Activated naive CD8-positive, alpha-beta T cell treated with anti-CD3 and anti-CD28 coated beads for 36 hours (primary cell): ENCODE measurements at regions not wholly inside any gene's neighbourhood (a gene's known extent, or its start where the extent isn't known, plus 50 kb on each side); places are given as distances from the start of the nearest gene placed in this dataset.
"Not testable (repeated sequence)": the region's sequence is repeated elsewhere in the genome, so short reads cannot be mapped to it uniquely, and the experiment has no call there.

Experiments
- DNase-seq: peaks from one replicate; pipeline ENCODE4 v3.0.0; 2021
- H3K27ac Mint-ChIP-seq: one replicate; pipeline ENCODE4 v1.8.0; 2022; ENCODE audit warnings: mild to moderate bottlenecking, moderate library complexity, mixed read lengths
- H3K27me3 Mint-ChIP-seq: one replicate; pipeline ENCODE4 v1.8.0; 2022; ENCODE audit warnings: mild to moderate bottlenecking, mixed read lengths
- H3K36me3 Mint-ChIP-seq: one replicate; pipeline ENCODE4 v1.8.0; 2021; ENCODE audit warnings: mild to moderate bottlenecking, mixed read lengths
- H3K4me1 Mint-ChIP-seq: one replicate; pipeline ENCODE4 v1.8.0; 2021; ENCODE audit warnings: mixed read lengths
- H3K4me3 Mint-ChIP-seq: one replicate; pipeline ENCODE4 v1.8.0; 2022; ENCODE audit warnings: mild to moderate bottlenecking, moderate library complexity, mixed read lengths
- H3K9me3 Mint-ChIP-seq: one replicate; pipeline ENCODE4 v1.8.0; 2022; ENCODE audit warnings: mixed read lengths

DNA sequence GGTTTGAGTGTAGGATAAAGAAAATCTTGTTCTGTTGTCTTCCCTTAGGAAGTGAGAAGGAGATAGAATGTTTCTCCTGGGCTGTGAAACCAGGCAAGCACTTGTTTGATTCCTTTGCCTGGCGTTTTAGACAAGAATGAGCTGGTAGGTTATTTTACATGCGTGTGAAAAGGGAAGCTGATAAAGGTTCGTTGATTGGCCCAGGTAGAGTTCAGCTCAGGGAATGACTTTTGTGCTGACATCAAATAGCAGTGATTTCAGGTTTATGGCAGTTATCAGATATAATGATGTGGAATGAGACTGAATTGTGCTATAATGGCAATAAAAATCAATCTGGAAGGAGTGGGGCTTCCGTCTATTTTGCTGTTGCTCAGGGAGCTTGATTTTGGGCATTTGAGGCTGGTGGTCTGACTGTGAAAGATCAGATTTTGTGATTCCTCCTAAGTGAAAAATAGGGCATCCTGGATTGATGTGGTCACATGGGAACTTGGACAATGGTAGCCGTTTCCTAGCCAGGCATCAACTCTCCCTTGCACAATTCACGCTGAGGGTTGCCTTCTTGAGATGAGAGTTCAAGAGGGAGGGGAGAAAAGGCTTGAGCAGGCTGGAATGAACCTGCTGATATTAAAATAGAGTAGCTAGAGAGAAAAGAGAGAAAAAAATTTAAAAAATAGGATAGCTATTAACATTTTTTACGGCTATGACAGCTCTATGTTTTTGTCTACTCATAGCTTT lies 388.9 kb downstream of the EDEM1 start:
- H3K36me3 Mint-ChIP-seq: no peaks in the 10 kb centered on the region

DNA sequence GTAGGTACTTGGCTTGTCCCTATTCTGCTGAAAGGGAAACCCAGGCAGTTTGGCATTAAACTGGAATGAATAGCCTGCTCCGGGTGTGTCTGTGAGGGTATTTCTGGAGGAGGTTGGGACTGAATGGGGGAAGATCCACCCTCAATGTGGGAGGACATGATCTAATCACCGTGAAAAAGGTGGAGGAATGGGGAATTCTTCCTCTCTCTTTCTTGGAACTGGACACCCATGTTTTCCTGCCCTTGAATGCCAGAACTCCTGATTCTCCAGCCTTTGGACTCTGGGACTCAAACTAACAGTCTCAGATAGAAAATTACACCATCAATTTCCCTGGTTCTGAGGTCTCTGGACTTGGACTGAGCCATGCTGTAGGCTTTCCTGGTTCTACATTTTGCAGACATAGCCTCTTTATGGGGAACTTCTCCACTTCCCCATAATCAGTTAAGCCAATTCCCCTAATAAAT lies 391.7 kb downstream of the EDEM1 start:
- no peak overlapping the region for H3K4me3 Mint-ChIP-seq
- no peaks in the 10 kb centered on the region for H3K36me3 Mint-ChIP-seq
- DNase-seq: no peak
- no peaks in the 10 kb centered on the region for H3K4me1 Mint-ChIP-seq
- no peaks in the 10 kb centered on the region for H3K27me3 Mint-ChIP-seq
- no peak overlapping the region for H3K27ac Mint-ChIP-seq
- no peaks in the 10 kb centered on the region for H3K9me3 Mint-ChIP-seq

More for the DNA sequence above, 388.9 kb downstream of the EDEM1 start:
- Mint-ChIP-seq H3K4me1 (no peaks in the 10 kb centered on the region), H3K27ac (no peak overlapping the region), H3K4me3 (no peak overlapping the region), H3K9me3 (no peaks in the 10 kb centered on the region), H3K27me3 (no peaks in the 10 kb centered on the region)
- DNase-seq: no peak

DNA sequence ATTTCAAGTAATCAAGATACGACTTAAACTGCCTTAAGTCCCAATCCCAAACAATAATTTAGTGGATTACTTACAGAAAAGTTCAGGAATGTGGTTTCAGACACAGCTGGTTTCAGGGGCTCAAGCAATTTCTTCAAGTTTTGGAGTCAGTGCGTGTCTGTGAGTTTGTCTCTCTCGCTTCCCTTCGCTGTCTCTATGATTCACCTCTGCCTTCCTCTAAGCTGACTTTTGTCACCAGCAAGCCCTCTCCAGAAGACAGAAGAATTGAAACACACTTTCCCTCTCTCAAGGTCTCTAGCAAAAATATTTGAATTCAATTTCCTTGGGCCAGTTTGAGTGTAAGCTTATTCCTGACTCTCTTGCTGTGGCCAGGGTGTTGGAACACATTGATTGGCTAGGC lies 392.4 kb downstream of the EDEM1 start:
- Mint-ChIP-seq H3K27ac (no peak overlapping the region), H3K4me3 (no peak overlapping the region), H3K36me3 (no peaks in the 10 kb centered on the region), H3K27me3 (no peaks in the 10 kb centered on the region), H3K9me3 (no peaks in the 10 kb centered on the region), H3K4me1 (no peaks in the 10 kb centered on the region)
- no peak for DNase-seq

DNA sequence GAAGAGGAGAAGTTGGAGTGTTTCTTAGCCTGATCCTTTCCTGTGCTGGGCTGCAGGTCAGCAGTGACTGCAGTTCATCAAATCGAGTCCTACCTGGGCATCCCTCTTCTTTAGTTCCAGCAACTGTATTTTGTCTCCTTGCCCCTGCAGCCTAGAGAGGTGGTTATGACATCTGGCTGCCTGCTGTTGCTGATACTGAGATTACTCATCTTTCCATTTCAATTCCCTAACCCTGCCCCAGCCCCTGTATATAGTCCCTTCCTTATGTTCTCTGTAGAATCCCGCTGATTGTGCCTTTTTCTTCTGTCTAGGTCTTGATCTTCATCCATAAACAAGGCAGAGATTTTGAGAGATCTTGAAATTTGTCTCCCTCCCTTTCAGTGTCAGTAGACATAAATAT lies 393.3 kb downstream of the EDEM1 start:
- H3K27ac Mint-ChIP-seq: no peak overlapping the region
- DNase-seq: no peak
- no peaks in the 10 kb centered on the region for H3K27me3 Mint-ChIP-seq
- H3K36me3 Mint-ChIP-seq: no peaks in the 10 kb centered on the region
- H3K4me1 Mint-ChIP-seq: no peaks in the 10 kb centered on the region
- no peak overlapping the region for H3K4me3 Mint-ChIP-seq
- no peaks in the 10 kb centered on the region for H3K9me3 Mint-ChIP-seq

DNA sequence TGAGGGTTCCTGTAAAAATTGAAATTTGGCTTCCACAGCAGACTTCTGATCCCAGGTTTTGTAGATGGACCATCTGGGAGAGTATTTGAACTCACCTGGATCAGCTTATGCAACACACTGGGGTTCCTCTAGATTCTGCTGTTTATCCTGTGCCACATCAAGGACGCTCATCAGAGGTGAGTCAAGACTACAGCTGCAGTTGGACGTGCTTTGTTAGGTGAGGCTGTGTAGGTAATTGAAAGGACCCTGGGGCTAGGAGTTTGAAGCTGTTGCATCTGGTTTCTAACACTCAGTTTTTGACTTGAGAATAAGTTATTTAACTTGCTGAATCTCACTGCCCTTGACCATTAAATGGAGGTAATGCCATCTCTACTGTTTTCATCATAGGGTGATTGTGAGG lies 394.2 kb downstream of the EDEM1 start:
- Mint-ChIP-seq H3K4me3 (no peak overlapping the region), H3K36me3 (no peaks in the 10 kb centered on the region), H3K27ac (no peak overlapping the region), H3K4me1 (no peaks in the 10 kb centered on the region), H3K27me3 (no peaks in the 10 kb centered on the region), H3K9me3 (no peaks in the 10 kb centered on the region)
- DNase-seq: no peak

DNA sequence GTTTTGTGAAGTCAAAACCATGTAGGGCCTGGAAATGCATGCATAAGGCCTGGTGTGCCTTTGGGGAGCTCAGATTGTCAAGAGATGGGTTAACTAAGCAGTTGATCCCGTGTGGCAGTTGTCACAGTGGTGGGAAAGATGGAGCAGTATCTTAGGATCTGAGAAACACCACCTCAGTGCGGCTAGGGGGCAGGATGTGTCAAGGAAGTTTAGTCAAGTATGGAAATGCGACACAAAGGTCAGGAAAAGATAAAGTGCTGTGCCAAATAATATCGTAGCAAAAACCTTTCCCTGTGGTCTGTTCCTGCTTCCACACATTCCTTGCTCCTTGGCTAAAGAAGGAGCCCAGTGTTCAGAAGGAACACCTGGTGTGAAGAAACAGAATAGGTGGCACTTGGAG lies 396.4 kb downstream of the EDEM1 start:
- Mint-ChIP-seq H3K4me3 (no peak overlapping the region), H3K4me1 (no peaks in the 10 kb centered on the region), H3K27me3 (no peaks in the 10 kb centered on the region), H3K36me3 (no peaks in the 10 kb centered on the region), H3K9me3 (no peaks in the 10 kb centered on the region), H3K27ac (no peak overlapping the region)
- no peak for DNase-seq

DNA sequence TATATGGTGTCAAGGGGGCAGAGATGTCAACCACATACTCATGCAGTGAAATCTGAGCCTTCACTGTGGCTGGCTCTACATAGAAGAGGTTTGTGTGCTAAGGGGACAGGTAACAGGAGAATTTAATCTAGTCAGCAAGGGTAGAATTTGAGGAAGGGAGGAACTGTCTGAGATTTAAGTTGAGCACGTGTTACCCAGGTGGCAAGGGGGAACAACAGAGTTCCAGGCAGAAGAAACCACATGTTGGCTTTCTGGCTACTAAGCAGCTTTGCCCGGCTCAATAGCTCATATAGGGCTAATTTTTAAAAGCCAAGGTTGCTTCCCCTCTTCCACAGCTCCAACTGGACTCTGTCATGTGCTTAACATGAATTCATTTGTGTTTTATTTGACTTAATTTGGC lies 397.6 kb downstream of the EDEM1 start:
- Mint-ChIP-seq H3K27me3 (no peaks in the 10 kb centered on the region), H3K4me3 (no peak overlapping the region), H3K27ac (no peak overlapping the region), H3K4me1 (no peaks in the 10 kb centered on the region), H3K9me3 (peaks cover 1% of the 10 kb centered on the region), H3K36me3 (no peaks in the 10 kb centered on the region)
- DNase-seq: no peak

DNA sequence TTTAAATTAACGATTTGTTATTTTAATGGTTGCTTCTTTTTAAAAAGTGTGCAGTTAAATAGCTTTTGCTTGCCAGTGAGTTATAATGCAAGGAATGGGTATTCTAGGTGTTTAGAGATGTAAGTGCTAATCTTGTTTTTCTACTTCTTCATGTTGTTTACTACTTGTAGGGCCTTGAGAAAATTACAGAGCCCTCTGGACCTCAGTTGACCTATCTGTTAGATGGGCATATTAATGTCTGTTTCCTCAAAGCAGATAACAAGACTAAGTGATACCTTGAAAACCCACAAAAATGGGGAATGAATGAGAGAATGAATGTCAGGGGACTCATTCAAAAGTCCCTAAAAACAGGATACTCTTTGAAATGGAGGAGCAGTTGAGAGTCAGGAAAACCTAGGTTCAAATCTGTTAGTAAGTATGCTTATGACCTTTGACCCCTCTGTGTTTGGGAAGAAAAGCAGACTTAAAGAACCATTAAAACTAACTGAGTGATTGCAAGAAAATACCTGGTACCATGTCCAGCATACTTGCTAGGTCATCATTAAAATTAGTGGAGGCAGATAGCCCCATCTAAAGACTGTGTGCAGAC lies 419.5 kb downstream of the EDEM1 start:
- H3K27ac Mint-ChIP-seq: no peak overlapping the region
- peaks cover 14% of the 10 kb centered on the region for H3K9me3 Mint-ChIP-seq
- no peak for DNase-seq
- H3K4me3 Mint-ChIP-seq: no peak overlapping the region
- peaks cover 2% of the 10 kb centered on the region for H3K36me3 Mint-ChIP-seq
- H3K27me3 Mint-ChIP-seq: no peaks in the 10 kb centered on the region
- H3K4me1 Mint-ChIP-seq: no peaks in the 10 kb centered on the region

DNA sequence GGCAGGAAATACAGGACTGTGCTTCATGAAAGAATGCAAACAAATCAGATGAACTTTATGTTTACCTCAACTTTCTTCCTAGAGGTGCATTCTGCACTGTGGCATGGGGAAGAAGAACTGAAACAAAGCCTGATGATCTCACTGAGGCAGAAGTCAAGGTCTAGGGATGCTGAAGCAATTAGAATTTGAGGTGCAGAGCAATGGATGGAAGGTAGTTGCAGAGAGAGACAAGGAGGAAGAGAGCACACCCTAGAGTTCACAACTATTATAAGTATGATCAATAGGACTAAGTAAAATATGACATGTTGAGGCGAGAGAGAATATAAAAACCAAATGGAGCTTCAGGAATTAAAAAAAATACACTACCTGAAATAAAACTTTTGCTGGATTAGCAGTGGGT lies 420.1 kb downstream of the EDEM1 start:
- Mint-ChIP-seq H3K4me3 (no peak overlapping the region), H3K27ac (no peak overlapping the region), H3K36me3 (no peaks in the 10 kb centered on the region), H3K27me3 (no peaks in the 10 kb centered on the region), H3K4me1 (no peaks in the 10 kb centered on the region), H3K9me3 (peaks cover 8% of the 10 kb centered on the region)
- DNase-seq: no peak

DNA sequence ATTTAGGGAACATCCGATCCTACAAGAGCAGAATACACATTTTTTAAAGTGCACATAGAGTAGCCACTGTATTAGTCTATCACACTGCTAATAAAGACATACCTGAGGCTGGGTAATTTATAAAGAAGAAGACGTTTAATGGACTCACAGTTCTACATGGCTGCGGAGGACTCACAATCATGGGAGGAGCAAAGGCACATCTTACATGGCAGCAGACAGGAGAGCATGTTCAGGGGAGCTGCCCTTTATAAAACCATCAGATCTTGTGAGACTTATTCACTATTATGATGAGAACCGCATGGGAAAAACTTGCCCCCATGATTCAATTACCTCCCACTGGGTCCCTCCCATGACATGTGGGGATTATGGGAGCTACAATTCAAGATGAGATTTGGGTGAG lies 421.5 kb downstream of the EDEM1 start:
- not testable (repeated sequence) for H3K36me3 Mint-ChIP-seq, DNase-seq, H3K27ac Mint-ChIP-seq, H3K9me3 Mint-ChIP-seq, H3K4me1 Mint-ChIP-seq, H3K4me3 Mint-ChIP-seq, H3K27me3 Mint-ChIP-seq

DNA sequence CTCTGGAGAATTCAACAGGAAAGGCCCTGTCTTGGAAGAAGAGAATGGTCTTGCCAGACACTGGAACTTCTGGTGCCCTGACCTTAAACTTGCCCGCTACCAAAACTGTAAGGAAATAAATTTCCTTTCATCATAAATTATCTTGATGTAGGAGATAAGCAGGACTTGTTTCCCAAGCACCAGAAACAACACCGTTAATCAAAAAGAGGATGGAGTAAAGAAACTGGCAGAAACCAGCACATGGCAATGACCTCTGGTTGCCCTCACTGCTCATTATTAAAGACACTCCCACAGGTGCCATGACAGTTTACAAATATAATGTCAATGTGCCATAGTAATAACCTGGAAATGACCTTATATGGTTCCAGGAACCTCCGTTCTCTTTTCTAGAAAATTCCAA lies 426.1 kb downstream of the EDEM1 start:
- Mint-ChIP-seq H3K9me3 (no peaks in the 10 kb centered on the region), H3K4me1 (no peaks in the 10 kb centered on the region), H3K4me3 (no peak overlapping the region), H3K27ac (no peak overlapping the region), H3K27me3 (no peaks in the 10 kb centered on the region), H3K36me3 (no peaks in the 10 kb centered on the region)
- no peak for DNase-seq

DNA sequence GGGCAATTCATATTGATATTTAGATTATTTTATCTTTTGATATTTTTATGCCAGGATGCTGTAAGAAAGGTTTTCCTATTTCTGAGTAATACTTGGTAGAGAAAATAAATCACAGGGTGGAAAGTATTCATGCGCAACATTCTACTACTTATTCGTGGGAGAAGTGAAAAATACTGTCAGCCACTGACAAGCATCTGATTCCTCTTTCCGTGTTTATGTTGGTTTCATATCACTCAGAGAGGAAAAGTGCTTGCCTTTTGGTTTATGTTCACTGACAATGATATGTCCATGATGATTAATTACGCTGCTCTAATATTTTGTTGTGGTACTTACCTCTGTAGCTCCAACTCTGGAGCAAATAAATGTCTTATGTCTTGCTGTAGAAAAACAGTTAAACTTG lies 429.4 kb downstream of the EDEM1 start:
- Mint-ChIP-seq H3K27ac (no peak overlapping the region), H3K4me1 (no peaks in the 10 kb centered on the region), H3K27me3 (no peaks in the 10 kb centered on the region), H3K4me3 (no peak overlapping the region), H3K36me3 (no peaks in the 10 kb centered on the region), H3K9me3 (no peaks in the 10 kb centered on the region)
- no peak for DNase-seq

DNA sequence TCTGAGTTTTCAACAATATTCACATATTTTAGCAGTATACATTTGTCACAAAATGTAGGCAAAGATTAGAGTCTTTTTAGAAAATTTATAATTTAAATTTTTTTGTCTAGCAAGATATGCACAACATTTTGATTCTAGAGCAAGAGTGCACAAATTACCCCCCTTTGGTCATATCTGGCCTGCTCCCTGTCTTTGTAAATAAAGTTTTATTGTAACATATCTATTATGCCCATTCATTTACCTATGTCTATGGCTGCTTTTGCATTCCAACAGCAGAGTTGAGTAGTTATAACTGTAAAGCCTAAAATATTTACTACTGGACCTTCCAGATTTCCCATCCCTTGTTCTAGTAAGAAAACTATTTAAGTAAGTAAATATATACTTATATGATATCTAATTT lies 430.7 kb downstream of the EDEM1 start:
- DNase-seq: no peak
- H3K27ac Mint-ChIP-seq: no peak overlapping the region
- no peaks in the 10 kb centered on the region for H3K4me1 Mint-ChIP-seq
- no peaks in the 10 kb centered on the region for H3K27me3 Mint-ChIP-seq
- H3K36me3 Mint-ChIP-seq: no peaks in the 10 kb centered on the region
- peaks cover 2% of the 10 kb centered on the region for H3K9me3 Mint-ChIP-seq
- H3K4me3 Mint-ChIP-seq: no peak overlapping the region

DNA sequence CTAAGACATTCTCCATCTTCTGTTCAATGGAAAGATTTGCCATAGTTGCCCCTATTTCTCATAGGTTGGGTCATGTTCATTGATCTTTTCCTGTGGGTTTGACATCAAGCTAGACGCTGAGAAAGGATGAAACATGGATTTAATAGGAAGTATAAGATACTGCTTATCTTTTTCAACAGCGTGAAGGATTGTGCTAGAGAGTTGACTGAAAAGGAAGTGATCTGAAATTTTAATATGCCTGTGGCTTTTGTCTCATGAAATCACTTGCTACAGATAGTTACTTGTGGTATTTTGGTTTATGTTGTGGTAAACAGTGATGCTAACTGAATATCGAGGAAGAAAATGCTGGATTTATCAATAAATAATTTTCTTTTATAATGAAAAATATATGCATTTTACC lies 442.9 kb downstream of the EDEM1 start:
- Mint-ChIP-seq H3K4me3 (no peak overlapping the region), H3K36me3 (no peaks in the 10 kb centered on the region), H3K9me3 (no peaks in the 10 kb centered on the region), H3K4me1 (no peaks in the 10 kb centered on the region), H3K27me3 (no peaks in the 10 kb centered on the region), H3K27ac (no peak overlapping the region)
- no peak for DNase-seq

DNA sequence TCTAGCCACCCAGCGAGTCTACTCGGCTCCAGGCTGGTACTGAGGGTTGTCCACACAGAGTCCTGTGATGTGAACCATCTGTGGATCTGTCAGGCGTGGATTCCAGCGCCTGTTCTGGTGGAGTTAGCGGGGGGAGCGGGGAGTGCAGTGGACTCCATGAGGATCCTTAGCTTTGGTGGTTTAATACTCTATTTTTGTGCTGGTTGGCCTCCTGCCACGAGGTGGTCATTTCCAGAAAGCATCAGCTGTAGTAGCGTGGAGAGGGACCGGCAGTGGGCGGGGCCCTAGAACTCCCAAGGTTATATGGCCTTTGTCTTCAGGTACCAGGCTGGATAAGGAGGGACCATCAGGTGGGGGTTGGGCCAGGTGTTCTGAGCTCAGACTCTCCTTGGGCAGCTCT lies 446.5 kb downstream of the EDEM1 start:
- Mint-ChIP-seq H3K4me3 (no peak overlapping the region), H3K27me3 (no peaks in the 10 kb centered on the region), H3K4me1 (no peaks in the 10 kb centered on the region), H3K9me3 (peaks cover 2% of the 10 kb centered on the region), H3K36me3 (no peaks in the 10 kb centered on the region), H3K27ac (no peak overlapping the region)
- no peak for DNase-seq

DNA sequence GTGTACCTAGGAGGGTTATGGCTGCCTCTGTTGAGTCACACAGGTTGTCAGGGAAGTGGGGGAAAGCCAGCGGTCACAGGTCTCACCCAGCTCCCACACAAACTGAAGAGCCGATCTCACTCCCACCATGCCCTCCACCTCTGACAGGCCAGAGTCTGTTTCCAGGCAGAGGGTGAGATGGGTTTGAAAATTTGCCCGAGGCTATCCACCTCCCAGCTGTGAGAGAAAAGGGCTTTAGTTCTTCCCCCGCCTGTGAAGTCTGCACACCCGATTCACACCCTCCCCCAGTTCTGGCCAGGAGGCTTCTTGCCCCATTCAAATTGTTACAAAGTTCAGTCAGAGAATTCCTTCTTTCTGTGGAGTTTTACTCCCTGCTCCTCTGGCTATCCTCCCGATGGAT lies 446.9 kb downstream of the EDEM1 start:
- no peak for DNase-seq
- Mint-ChIP-seq H3K9me3 (peaks cover 2% of the 10 kb centered on the region), H3K27me3 (no peaks in the 10 kb centered on the region), H3K4me1 (no peaks in the 10 kb centered on the region), H3K27ac (no peak overlapping the region), H3K4me3 (no peak overlapping the region), H3K36me3 (no peaks in the 10 kb centered on the region)
